GM18861 (cell line): ENCODE measurements at regions not wholly inside any gene's neighbourhood (a gene's known extent, or its start where the extent isn't known, plus 50 kb on each side); places are given as distances from the start of the nearest gene placed in this dataset.

Experiments used
- ATAC-seq: cut with Tn5 transposase; IDR thresholded peaks from one replicate; pipeline ENCODE4 v1.9.1; 2021; ENCODE audit not compliant: unreplicated experiment

- ATAC-seq = no peak
Measured at GRCh38 chr3:70849911-70850699, 537.7 kb upstream of the MDFIC2 start.

GRCh38 chr3:70840106-70840870, 527.9 kb upstream of the MDFIC2 start:
- ATAC-seq = no peak

- ATAC-seq = no peak
Measured at GRCh38 chr3:70833239-70833960, 521.0 kb upstream of the MDFIC2 start.

GRCh38 chr3:70832834-70833205, 520.4 kb upstream of the MDFIC2 start:
- ATAC-seq = no peak

GRCh38 chr3:70832089-70832833, 519.8 kb upstream of the MDFIC2 start:
- ATAC-seq = no peak

GRCh38 chr3:70829092-70829491, 516.7 kb upstream of the MDFIC2 start:
- no peak for ATAC-seq

- ATAC-seq = no peak
Measured at GRCh38 chr3:70824773-70825172, 512.3 kb upstream of the MDFIC2 start.

GRCh38 chr3:70824078-70824477, 511.6 kb upstream of the MDFIC2 start:
- ATAC-seq = no peak

- no peak for ATAC-seq
Measured at GRCh38 chr3:70823622-70824021, 511.2 kb upstream of the MDFIC2 start.

GRCh38 chr3:70822669-70823068, 510.2 kb upstream of the MDFIC2 start:
- ATAC-seq = no peak

GRCh38 chr3:70821602-70822001, 509.2 kb upstream of the MDFIC2 start:
- ATAC-seq = no peak

- no peak for ATAC-seq
Measured at GRCh38 chr3:70820397-70820796, 508.0 kb upstream of the MDFIC2 start.

- no peak for ATAC-seq
Measured at GRCh38 chr3:70818145-70818544, 505.7 kb upstream of the MDFIC2 start.

- no peak for ATAC-seq
Measured at GRCh38 chr3:70816346-70816745, 503.9 kb upstream of the MDFIC2 start.

GRCh38 chr3:70815817-70816216, 503.4 kb upstream of the MDFIC2 start:
- ATAC-seq = no peak

GRCh38 chr3:70813311-70813710, 500.9 kb upstream of the MDFIC2 start:
- ATAC-seq = no peak

GRCh38 chr3:70811880-70812279, 499.4 kb upstream of the MDFIC2 start:
- ATAC-seq = no peak

- no peak for ATAC-seq
Measured at GRCh38 chr3:70808881-70809280, 496.4 kb upstream of the MDFIC2 start.

GRCh38 chr3:70806556-70806955, 494.1 kb upstream of the MDFIC2 start:
- no peak for ATAC-seq

- no peak for ATAC-seq
Measured at GRCh38 chr3:70806021-70806420, 493.6 kb upstream of the MDFIC2 start.
